Gastrocnemius medialis (tissue), 4 donors: ENCODE measurements at regions not wholly inside any gene's neighbourhood (a gene's known extent, or its start where the extent isn't known, plus 50 kb on each side); places are given as distances from the start of the nearest gene placed in this dataset.

Source experiments
- CTCF ChIP-seq, 5 experiments: fragments of 450-650 bp in 3 of 5; fragments of 200-600 bp in 2 of 5; sonication (generic) in 2 of 5; IDR thresholded peaks in 4 of 5; conservative IDR thresholded peaks in 1 of 5; 1 replicate in 4 of 5; 2 replicates in 1 of 5; pipeline ENCODE4 v1.5.1; 2016 to 2019; ENCODE audit warnings: antibody characterized with exemption in 5 of 5, mild to moderate bottlenecking in 3 of 5, moderate library complexity in 3 of 5
- POLR2A ChIP-seq, 2 donors: fragments of 450-650 bp; IDR thresholded peaks; one replicate each; pipeline ENCODE4 v1.6.1; 2017; ENCODE audit warnings: antibody characterized with exemption in 2 of 2, mild to moderate bottlenecking in 2 of 2, moderate library complexity in 2 of 2

- TF ChIP-seq CTCF (IDR thresholded peaks at IDR 0.05 in 4 of 5, conservative IDR thresholded peaks at IDR 0.05 in 1 of 5) (no peak), POLR2A (IDR thresholded peaks at IDR 0.05) (no peak)
Measured at GRCh38 chr6:21998582-21998981, 298.3 kb downstream of the PRL start.
